ENCODE measurements at regions not wholly inside any gene's neighbourhood (a gene's known extent, or its start where the extent isn't known, plus 50 kb on each side); places are given as distances from the start of the nearest gene placed in this dataset.

DNA sequence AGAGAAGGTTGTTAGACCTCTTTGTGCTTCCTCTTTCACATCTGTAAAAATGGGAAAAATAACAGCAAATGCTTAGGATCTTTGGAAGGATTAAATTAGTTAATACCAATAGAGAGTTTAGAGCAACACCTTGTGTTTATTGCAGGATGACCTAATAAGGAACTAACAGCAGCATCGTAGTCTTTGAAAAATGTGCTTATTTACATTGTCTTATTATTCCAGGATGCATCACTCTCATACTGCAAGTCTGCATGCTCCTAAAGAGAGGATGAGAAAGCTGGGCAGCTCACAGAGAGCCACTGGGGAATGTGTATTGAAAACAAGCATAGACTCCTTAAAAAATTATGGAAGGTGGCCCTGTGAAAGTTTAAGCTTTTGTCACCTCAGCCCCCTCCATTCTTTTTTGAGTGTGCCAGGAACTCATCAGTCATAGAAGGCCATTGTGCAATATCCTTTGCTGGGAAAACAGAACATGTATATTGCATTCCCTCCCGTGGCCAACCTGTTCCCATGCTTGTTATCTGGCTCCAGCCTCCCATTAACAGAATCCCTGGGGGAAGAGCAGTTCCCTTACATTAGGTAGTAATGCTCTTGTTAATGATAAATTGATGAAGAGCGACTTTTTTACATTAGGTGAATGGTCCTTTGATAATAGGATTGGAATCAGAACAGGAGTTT lies 180.7 kb downstream of the ZNF326 start:
- TF ChIP-seq EP300 (IDR thresholded peaks at IDR 0.05) (no peak), POLR2AphosphoS5 (IDR thresholded peaks at IDR 0.05) (no peak), POLR2A (IDR thresholded peaks at IDR 0.05) (no peak), CTCF (IDR thresholded peaks at IDR 0.05) (no peak)
- WGBS, 2 donors, result 47 to 56% methylated on average over 3 of the region's 3 CpGs

GRCh38 chr1:90174246-90174645 lies 179.3 kb downstream of the ZNF326 start:
- no peak for DNase-seq
- Histone ChIP-seq H3K27ac (no peak overlapping the region), H3K36me3 (no peaks in the 10 kb centered on the region), H3K4me3 (no peak overlapping the region), H3K9me3 (no peaks in the 10 kb centered on the region), H3K27me3 (no peaks in the 10 kb centered on the region), H3K4me1 (no peaks in the 10 kb centered on the region)
- no peak for TF ChIP-seq POLR2A (IDR thresholded peaks at IDR 0.05)
- TF ChIP-seq EP300 (IDR thresholded peaks at IDR 0.05), result no peak
- TF ChIP-seq CTCF (IDR thresholded peaks at IDR 0.05), result no peak
- no peak for TF ChIP-seq POLR2AphosphoS5 (IDR thresholded peaks at IDR 0.05)
- intact Hi-C loops (cut with DNase I), result no loop called here
- WGBS, 2 donors, result 10 to 36% methylated on average over 1 of the region's 1 CpG

More for the DNA sequence above, 180.7 kb downstream of the ZNF326 start:
- intact Hi-C loops (cut with DNase I), result no loop called here
- Histone ChIP-seq H3K36me3 (no peaks in the 10 kb centered on the region), H3K4me3 (no peak overlapping the region), H3K27me3 (no peaks in the 10 kb centered on the region), H3K9me3 (no peaks in the 10 kb centered on the region), H3K4me1 (no peaks in the 10 kb centered on the region), H3K27ac (no peak overlapping the region)
- no peak for DNase-seq

GRCh38 chr1:90162216-90162615 lies 167.3 kb downstream of the ZNF326 start:
- Histone ChIP-seq H3K4me1 (no peaks in the 10 kb centered on the region), H3K9me3 (no peaks in the 10 kb centered on the region), H3K36me3 (no peaks in the 10 kb centered on the region), H3K4me3 (no peak overlapping the region), H3K27me3 (no peaks in the 10 kb centered on the region), H3K27ac (no peak overlapping the region)
- DNase-seq, result no peak
- WGBS, 2 donors, result 84 to 87% methylated on average over 3 of the region's 3 CpGs
- intact Hi-C loops (cut with DNase I), result no loop called here
- TF ChIP-seq POLR2A (IDR thresholded peaks at IDR 0.05), result no peak
- no peak for TF ChIP-seq EP300 (IDR thresholded peaks at IDR 0.05)
- TF ChIP-seq CTCF (IDR thresholded peaks at IDR 0.05), result no peak
- no peak for TF ChIP-seq POLR2AphosphoS5 (IDR thresholded peaks at IDR 0.05)

DNA sequence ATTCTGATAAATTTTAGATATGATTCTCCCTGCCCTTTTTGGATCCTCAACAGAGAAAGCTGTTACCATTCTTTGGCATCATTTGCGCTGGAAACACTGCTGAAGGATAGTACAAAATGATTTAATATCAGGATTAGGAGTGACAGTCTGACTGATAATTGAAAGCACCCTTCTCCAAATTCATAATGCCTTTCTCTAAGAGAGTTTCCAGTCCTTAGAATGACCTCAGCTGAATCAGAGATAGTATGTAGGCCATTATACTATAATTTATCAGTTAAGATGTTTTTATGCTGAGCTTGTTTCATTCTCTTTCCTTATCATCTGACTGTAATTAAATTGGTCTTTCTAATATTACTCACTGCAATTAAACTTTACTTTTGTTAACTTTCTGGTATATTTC lies 166.7 kb downstream of the ZNF326 start:
- no peaks in the 10 kb centered on the region for H3K4me1 ChIP-seq
- no peak overlapping the region for H3K27ac ChIP-seq
- intact Hi-C loops (cut with DNase I), result no loop called here
- DNase-seq, result no peak
- H3K9me3 ChIP-seq, result no peaks in the 10 kb centered on the region
- no peaks in the 10 kb centered on the region for H3K27me3 ChIP-seq
- 94 to 97% methylated on average over 1 of the region's 1 CpG for WGBS, 2 donors
- no peak for TF ChIP-seq EP300 (IDR thresholded peaks at IDR 0.05)
- TF ChIP-seq POLR2AphosphoS5 (IDR thresholded peaks at IDR 0.05), result no peak
- TF ChIP-seq CTCF (IDR thresholded peaks at IDR 0.05), result no peak
- no peak for TF ChIP-seq POLR2A (IDR thresholded peaks at IDR 0.05)
- H3K36me3 ChIP-seq, result no peaks in the 10 kb centered on the region
- no peak overlapping the region for H3K4me3 ChIP-seq

All from sigmoid colon (tissue), 6 donors.